Urinary bladder (tissue), 3 donors: ENCODE measurements at regions not wholly inside any gene's neighbourhood (a gene's known extent, or its start where the extent isn't known, plus 50 kb on each side); places are given as distances from the start of the nearest gene placed in this dataset.
"Not testable (repeated sequence)": the region's sequence is repeated elsewhere in the genome, so short reads cannot be mapped to it uniquely, and the experiment has no call there.

Experiments
- DNase-seq: peaks from one replicate; pipeline ENCODE4 v3.0.0-alpha.2; 2015; ENCODE audit errors: extremely low spot score
- H3K27ac ChIP-seq: one replicate; pipeline ENCODE4 v1.5.1; 2013; ENCODE audit warnings: low read depth, mild to moderate bottlenecking, moderate library complexity
- H3K36me3 ChIP-seq: one replicate; pipeline ENCODE4 v1.6.1; 2013; ENCODE audit warnings: mild to moderate bottlenecking, moderate library complexity; ENCODE audit not compliant: insufficient read depth
- H3K4me1 ChIP-seq: one replicate; pipeline ENCODE4 v1.6.1; 2013; ENCODE audit warnings: mild to moderate bottlenecking, moderate library complexity; ENCODE audit not compliant: insufficient read depth
- H3K4me3 ChIP-seq: one replicate; pipeline ENCODE4 v1.5.1; 2013; ENCODE audit warnings: low read depth, low read length
- WGBS: extraction: QIAGEN DNeasy Blood & Tissue Kit; methylation state at CpG from one replicate; pipeline ENCODE4 v1.1.7; 2013; 5-methylcytosine and 5-hydroxymethylcytosine counted together
- donor health status: healthy with polysubstance abuse.
- donor health status: healthy.

DNA sequence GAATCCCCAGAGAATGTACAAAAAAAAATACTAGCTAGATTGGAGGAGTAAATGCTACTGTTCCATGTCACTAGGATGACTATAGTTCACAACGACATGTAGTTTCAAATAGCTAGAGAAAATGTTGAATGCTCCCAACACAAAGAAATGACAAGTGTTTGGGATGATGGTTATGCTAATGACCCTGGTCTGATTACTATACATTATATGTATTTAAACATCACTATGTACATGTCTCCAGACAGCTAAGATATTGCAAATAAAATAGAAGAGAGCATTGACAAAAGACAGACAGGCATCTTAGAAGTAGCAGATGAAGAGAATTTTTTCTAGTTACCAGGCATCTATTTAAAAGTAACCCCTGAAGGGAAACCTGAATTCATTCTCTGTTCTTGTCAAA lies 281.6 kb upstream of the SLC16A7 start:
- H3K4me1 ChIP-seq: no peaks in the 10 kb centered on the region
- no peak for DNase-seq
- H3K4me3 ChIP-seq: no peak overlapping the region
- H3K27ac ChIP-seq: no peak overlapping the region
- 87% methylated on average over 1 of the region's 1 CpG for WGBS
- H3K36me3 ChIP-seq: no peaks in the 10 kb centered on the region

DNA sequence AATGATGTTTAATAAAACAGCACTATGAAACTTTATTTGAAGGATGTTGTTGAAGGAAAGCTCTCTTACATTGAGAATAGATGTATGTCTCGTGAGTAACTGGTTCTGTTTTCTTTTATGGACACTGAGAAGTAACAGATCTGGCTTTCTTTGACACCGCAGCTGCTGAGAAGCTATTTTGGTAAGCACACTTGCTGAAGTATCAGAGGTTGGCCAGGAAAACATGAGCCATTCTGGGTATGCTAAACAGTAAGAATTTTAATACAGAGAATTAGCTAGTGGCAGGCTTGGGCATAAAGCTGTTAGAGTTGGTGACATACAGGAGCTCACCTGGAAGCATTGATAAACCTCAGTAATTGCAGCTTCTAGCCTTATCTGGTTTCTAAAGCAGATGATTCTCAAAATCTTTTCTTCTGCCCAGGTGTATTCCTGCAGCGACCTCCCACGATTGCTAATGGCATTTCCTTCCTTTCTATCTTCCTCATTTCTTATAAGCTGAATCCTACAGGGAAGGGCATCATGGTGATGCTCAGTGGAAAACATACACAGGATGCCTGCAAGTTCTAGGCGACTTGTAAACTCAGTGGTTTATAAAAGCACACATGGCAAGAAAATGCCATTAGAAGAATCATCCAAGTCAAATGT lies 291.6 kb upstream of the SLC16A7 start:
- Histone ChIP-seq H3K4me3 (no peak overlapping the region), H3K36me3 (no peaks in the 10 kb centered on the region), H3K27ac (no peak overlapping the region), H3K4me1 (no peaks in the 10 kb centered on the region)
- WGBS: 59% methylated on average over 5 of the region's 5 CpGs
- DNase-seq: no peak

DNA sequence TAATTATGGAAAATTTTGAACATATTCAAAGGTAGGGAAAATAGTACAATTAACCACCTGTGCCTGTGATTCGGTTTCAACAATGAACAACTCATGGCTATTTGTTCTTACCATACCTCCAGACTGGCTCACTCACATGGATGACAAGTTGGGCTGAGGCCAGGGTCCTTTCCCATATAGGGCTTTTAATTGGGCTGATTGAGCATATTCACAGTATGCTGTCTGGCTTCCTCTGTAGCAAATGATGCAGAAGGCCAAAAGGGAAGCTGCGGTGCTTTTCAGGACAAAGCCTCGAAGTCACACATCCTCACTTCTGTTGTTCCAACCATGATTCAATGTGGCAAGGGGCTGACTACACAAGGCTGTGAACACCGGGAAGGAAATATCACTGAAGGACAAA lies 297.5 kb upstream of the SLC16A7 start:
- DNase-seq: no peak
- Histone ChIP-seq H3K36me3 (no peaks in the 10 kb centered on the region), H3K4me1 (no peaks in the 10 kb centered on the region), H3K27ac (no peak overlapping the region), H3K4me3 (no peak overlapping the region)
- WGBS: 73% methylated on average over 4 of the region's 4 CpGs

DNA sequence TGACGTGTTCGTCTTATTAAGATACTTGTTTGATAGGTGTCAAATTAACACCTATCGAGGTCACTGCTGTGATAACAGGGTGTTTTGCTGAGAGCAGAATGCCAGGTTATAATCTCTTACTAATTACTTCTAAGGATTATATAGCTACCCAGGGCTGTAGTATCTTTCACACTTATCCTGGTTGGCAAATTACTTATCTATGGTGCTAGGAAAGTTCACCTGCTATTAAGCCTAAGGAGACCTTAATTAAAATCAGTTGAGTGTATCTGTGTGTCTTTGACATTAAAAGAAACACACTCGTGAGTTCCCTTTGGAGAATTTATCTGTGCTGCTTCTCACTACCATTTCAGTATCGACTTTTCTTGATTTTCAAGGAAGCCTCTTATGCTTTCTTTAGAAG lies 301.6 kb upstream of the SLC16A7 start:
- Histone ChIP-seq H3K4me3 (no peak overlapping the region), H3K36me3 (no peaks in the 10 kb centered on the region), H3K27ac (no peak overlapping the region), H3K4me1 (no peaks in the 10 kb centered on the region)
- 63% methylated on average over 5 of the region's 5 CpGs for WGBS
- DNase-seq: no peak

GRCh38 chr12:59282999-59283398 lies 312.8 kb upstream of the SLC16A7 start:
- H3K36me3 ChIP-seq: no peaks in the 10 kb centered on the region
- WGBS: 73% methylated on average over 2 of the region's 2 CpGs

GRCh38 chr12:59273561-59273960 lies 322.3 kb upstream of the SLC16A7 start:
- H3K36me3 ChIP-seq, H3K4me3 ChIP-seq, H3K4me1 ChIP-seq, H3K27ac ChIP-seq, DNase-seq: not testable (repeated sequence)
- WGBS: 93% methylated on average over 1 of the region's 1 CpG

More at GRCh38 chr12:59282999-59283398, 312.8 kb upstream of the SLC16A7 start:
- H3K4me3 ChIP-seq: no peak overlapping the region
- no peak for DNase-seq
- no peaks in the 10 kb centered on the region for H3K4me1 ChIP-seq
- no peak overlapping the region for H3K27ac ChIP-seq

- no peak for DNase-seq
- H3K4me1 ChIP-seq: no peaks in the 10 kb centered on the region
- no peak overlapping the region for H3K4me3 ChIP-seq
- 81% methylated on average over 2 of the region's 2 CpGs for WGBS
- H3K27ac ChIP-seq: no peak overlapping the region
- no peaks in the 10 kb centered on the region for H3K36me3 ChIP-seq
Observed at GRCh38 chr12:59268295-59268809, 327.5 kb upstream of the SLC16A7 start.

DNA sequence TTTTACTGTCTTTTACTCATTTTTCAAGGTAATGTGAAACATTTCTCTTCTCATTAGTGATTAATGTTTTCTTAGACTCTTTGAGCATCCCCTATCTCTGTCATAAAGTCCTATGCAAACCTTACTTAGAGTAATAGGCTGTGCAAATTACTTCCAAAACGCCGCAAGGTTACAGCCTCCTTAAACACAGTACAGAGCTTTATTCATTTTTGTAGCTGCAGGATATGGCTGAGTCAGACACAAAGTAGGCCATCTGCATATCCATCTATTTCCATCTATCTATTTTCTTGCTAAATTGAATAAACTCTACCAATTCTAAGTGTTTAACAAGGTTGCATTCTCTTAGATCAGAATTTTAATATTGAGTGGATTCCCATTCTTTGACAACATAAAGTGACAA lies 335.6 kb upstream of the SLC16A7 start:
- Histone ChIP-seq H3K4me1 (no peaks in the 10 kb centered on the region), H3K27ac (no peak overlapping the region), H3K36me3 (no peaks in the 10 kb centered on the region), H3K4me3 (no peak overlapping the region)
- WGBS: 90% methylated on average over 2 of the region's 2 CpGs
- DNase-seq: no peak

- Histone ChIP-seq H3K4me1 (no peaks in the 10 kb centered on the region), H3K27ac (no peak overlapping the region), H3K4me3 (no peak overlapping the region), H3K36me3 (no peaks in the 10 kb centered on the region)
- no peak for DNase-seq
Observed at GRCh38 chr12:59252731-59253130, 332.4 kb upstream of the LRIG3 start.

GRCh38 chr12:59250766-59251165 lies 330.5 kb upstream of the LRIG3 start:
- Histone ChIP-seq H3K27ac (no peak overlapping the region), H3K4me1 (no peaks in the 10 kb centered on the region), H3K36me3 (no peaks in the 10 kb centered on the region), H3K4me3 (no peak overlapping the region)
- no peak for DNase-seq

GRCh38 chr12:59240048-59240447 lies 319.7 kb upstream of the LRIG3 start:
- no peaks in the 10 kb centered on the region for H3K36me3 ChIP-seq
- H3K4me1 ChIP-seq: no peaks in the 10 kb centered on the region
- WGBS: 77% methylated on average over 2 of the region's 2 CpGs
- DNase-seq: no peak
- H3K27ac ChIP-seq: no peak overlapping the region
- H3K4me3 ChIP-seq: no peak overlapping the region

DNA sequence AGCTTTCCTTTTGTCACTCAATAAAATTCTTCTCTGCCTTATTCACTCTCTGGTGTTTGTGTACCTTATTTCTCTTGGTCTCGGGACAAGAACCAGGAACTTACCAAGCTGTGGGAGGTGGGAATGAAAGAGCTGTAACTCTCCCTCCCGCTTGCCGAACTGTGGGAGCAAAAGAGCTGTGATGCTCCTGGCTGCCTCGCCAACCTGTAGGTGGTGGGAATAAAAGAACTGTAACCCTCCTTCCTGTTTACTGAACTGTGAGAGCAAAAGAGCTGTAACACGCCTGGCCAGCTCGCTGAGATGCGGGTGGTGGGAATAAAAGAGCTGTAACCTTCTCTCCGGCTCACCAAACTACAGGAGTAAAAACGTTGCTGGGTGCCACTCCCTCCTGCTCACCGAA lies 314.1 kb upstream of the LRIG3 start:
- H3K36me3 ChIP-seq: no peaks in the 10 kb centered on the region
- H3K27ac ChIP-seq: no peak overlapping the region
- WGBS: 79% methylated on average over 10 of the region's 10 CpGs
- H3K4me1 ChIP-seq: no peaks in the 10 kb centered on the region
- H3K4me3 ChIP-seq: no peak overlapping the region
- no peak for DNase-seq

DNA sequence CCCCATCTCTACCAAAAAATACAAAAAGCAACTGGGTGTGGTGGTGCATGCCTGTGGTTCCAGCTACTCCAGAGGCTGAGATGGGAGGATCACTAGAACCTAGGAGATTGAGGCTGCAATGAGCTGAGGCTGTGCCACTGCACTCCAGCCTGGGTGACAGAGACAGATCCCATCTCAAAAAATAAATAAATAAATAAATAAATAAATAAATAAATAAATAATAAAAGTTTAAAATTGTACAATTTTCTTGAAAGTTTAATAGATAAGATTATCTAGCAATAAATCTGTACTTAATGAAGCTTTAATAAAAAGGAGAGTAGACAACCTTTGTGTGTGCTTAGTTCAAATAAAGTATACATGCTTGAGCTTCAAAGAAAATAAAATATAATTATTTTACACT lies 310.0 kb upstream of the LRIG3 start:
- H3K4me3 ChIP-seq: no peak overlapping the region
- no peaks in the 10 kb centered on the region for H3K4me1 ChIP-seq
- no peak overlapping the region for H3K27ac ChIP-seq
- DNase-seq: no peak
- H3K36me3 ChIP-seq: no peaks in the 10 kb centered on the region

GRCh38 chr12:59219148-59219547 lies 298.8 kb upstream of the LRIG3 start:
- whole genome bisulfite sequencing: 82% methylated on average over 1 of the region's 1 CpG
- no peak for DNase-seq
- H3K4me3 ChIP-seq: no peak overlapping the region
- H3K4me1 ChIP-seq: no peaks in the 10 kb centered on the region
- H3K27ac ChIP-seq: no peak overlapping the region
- H3K36me3 ChIP-seq: no peaks in the 10 kb centered on the region

DNA sequence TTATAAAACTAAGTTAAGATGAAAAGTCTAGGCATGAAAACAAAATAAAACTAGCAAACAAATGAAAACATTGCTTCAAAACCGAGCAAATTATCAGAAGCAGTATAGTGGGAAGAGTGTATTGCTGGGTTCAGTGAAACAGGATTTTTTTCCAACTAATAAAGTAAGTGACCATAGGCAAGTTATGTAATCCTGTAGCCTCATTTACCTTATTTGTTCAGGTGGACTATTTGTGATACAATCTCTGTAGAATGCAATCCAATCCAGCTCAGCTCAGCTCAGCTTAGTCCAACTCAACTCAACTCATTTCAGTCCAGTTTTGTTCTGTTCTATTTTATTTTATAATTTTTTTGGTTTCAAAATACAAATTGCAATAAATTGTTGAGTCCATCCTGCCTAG lies 276.7 kb upstream of the LRIG3 start:
- Histone ChIP-seq H3K36me3 (no peaks in the 10 kb centered on the region), H3K4me3 (no peak overlapping the region), H3K4me1 (no peaks in the 10 kb centered on the region), H3K27ac (no peak overlapping the region)
- 90% methylated on average over 1 of the region's 1 CpG for WGBS
- DNase-seq: no peak
